RCC 7860 (cell line): ENCODE measurements at regions not wholly inside any gene's neighbourhood (a gene's known extent, or its start where the extent isn't known, plus 50 kb on each side); places are given as distances from the start of the nearest gene placed in this dataset.

Experiments used
- DNase-seq: peaks from one replicate; pipeline ENCODE4 v3.0.0-alpha.2; 2015; ENCODE audit warnings: low spot score
- FAIRE-seq: peaks from 2 replicates; lab custom pipeline; 2012; peaks lifted over from hg19 to GRCh38; lab: Jason Lieb, UNC

DNA sequence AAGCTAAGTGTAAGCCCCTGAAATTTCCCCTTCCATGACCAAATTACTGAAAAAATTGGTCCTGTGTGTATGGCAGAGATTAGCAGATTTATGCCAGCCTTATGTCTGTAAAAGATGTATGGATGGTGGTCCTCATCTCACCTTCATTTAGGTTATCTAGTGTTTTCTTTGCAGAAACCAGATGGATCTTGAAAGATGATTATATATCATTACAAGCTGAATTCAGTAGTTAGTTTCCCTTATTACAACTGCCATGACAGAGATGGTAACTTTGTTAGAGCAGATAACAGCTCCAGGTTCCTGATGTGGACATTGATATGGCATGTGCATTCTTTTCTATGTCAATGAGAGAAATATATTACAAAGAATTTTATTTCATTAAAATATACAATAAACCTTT lies 1403.2 kb upstream of the CDH6 start:
- FAIRE-seq (no peak), DNase-seq (no peak)

DNA sequence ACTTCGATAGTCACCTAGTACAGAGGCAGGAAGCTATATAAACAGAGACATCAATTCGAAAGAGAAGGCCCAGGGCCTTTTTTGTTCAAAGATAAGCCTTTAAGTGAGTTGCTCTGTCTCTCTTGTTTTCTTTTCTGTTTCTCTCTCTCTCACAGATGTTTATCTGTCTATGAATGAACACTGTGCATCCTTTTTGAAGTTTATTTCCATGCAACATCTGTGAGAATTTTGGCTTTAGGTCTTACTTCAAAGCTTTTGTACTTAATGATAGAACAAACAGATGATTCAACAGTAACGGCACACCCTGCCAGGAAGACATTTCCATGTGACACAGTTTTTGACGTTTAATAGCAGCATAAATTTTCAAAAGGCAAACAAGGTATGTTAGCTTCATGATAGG lies 1413.1 kb upstream of the CDH6 start:
- DNase-seq: no peak
- FAIRE-seq: no peak

- no peak for FAIRE-seq
- DNase-seq: no peak
Observed at GRCh38 chr5:29779141-29779540, 1414.3 kb upstream of the CDH6 start.

DNA sequence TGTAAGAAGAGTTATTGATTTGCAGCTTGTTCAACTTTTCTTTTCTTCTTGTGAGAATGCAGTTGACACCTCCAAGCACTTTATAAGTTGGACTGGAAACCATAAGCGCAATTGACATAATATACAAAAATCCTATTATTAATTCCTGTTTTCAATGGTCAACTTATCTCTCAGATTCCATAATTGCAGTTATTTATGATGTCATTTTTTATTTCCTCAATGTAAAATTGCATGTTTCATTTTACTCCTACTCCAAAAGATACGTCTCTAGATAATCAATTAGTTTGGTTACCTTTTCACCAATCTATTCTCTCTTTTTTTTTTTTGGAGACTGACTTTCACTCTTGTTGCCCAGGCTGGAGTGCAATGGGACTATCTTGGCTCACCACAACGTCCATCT lies 1416.1 kb upstream of the CDH6 start:
- DNase-seq (no peak), FAIRE-seq (no peak)

DNA sequence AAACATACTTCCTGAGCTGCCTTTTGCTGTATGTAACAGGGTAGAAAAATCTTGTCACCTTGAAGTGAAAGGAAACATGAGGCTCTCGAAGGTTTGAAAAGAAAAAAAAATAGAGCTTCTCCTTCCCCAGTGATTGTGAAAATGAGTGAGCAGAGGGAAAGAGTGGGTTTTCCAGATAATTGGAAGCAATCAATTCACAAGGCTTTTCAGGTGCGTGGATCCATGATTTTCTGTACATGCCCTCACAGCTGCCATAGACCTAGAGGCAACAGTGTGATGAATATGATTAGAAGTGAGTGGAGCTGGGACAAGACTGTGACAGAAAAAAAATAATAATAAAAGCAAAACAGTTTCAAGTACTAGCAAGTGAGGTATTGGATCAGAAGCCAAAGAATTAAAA lies 1422.5 kb upstream of the CDH6 start:
- DNase-seq (no peak), FAIRE-seq (no peak)

- no peak for FAIRE-seq
- DNase-seq: no peak
Observed at GRCh38 chr5:29769474-29769873, 1424.0 kb upstream of the CDH6 start.

- FAIRE-seq (no peak), DNase-seq (no peak)
Observed at GRCh38 chr5:29758986-29759421, 1434.5 kb upstream of the CDH6 start.

DNA sequence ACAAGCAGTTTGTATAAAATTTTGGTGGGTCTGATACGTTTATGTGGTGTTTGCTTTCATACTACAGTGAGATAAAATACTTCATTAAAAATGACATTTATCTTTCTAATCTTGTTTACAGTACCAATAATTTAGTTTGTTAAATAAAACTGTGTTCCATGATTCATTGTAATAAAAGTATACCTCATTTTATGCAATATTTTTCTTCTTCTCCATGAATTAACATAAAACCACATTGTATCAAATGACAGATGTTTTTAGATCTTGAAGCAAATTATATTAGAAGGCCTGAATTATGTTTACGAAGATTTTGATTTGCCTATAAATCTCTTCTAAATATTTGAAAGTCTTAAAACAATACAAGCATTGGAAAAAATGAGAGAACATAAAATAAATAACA lies 1443.0 kb upstream of the CDH6 start:
- no peak for DNase-seq
- peak; percentile 61 for FAIRE-seq

DNA sequence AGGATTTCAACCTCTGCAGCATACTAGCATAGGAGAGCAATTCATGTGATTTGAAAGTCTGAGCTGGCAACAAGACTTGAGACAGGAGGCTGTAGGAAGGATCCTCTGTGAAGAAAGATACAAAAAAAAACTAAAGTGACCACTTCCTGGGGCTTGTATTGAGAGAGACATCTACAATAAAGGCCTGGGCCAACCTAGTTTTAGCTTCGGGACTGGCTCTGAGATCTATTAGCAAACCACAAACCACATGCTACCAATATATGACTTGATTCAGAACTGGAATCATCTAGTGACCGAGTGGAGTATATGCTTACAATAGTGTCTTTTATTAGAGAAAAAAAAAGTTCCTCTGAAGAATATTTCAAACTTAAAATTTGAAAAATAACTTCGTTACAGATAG lies 1448.9 kb upstream of the CDH6 start:
- no peak for FAIRE-seq
- no peak for DNase-seq

- no peak for DNase-seq
- no peak for FAIRE-seq
Observed at GRCh38 chr5:29720954-29721353, 1472.5 kb upstream of the CDH6 start.

DNA sequence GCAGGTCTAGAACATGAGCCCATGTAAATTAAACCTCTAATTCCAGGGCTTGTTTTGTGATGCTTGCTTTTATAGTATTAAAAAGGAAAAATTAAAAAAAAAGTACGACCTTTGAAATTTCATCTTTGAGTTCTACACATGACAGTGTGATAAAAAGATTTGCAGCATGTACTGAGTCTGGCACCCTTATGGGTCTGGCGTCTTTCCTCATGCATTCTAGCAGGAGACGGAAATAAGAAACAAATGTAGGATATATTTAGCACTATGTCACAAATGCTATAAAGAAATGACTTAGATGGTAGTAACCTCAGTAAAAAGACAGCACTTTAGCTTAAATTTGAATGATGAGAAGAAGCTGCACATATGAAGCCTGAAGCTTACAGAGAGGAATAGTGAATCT lies 1474.3 kb upstream of the CDH6 start:
- FAIRE-seq (no peak), DNase-seq (no peak)

DNA sequence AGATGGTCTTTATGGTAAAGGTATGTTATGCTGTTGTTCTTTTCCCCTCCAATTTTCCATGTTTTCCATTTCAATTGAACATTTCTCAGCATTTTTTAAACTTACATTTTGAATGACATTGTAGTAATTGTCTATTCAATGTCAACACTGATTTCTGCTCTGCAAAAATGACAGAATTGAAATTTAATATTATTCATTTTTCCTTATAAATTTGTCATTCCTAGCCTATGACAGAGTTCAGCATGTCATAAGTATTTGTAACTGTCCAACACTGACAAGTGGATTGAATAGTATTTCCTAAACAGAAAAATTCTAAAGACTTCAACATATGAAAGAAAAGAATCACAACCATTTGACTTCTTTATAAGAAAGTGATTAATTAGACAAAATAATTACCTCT lies 1478.3 kb upstream of the CDH6 start:
- DNase-seq (no peak), FAIRE-seq (peak; percentile 8)

GRCh38 chr5:29702875-29703274 lies 1490.6 kb upstream of the CDH6 start:
- no peak for FAIRE-seq
- DNase-seq: no peak

DNA sequence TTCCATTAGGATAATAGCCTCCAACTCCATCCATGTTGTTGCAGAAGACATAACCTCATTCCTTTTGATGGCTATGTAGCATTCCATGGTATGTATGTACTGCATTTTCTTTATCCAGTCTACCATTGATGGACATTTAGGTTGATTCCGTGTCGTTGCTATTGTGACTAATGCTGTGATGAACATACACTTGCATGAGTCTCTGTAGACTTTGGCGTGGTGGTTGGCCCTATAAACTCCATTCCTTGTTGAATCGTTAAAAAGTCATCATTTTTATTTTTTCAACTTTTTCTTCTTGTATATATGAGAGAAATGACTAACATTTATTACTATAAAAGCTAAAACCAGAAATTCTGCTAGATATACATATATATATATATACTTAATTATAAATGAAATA lies 1491.9 kb upstream of the CDH6 start:
- DNase-seq (no peak), FAIRE-seq (no peak)

GRCh38 chr5:29697785-29698414 lies 1495.6 kb upstream of the CDH6 start:
- no peak for FAIRE-seq
- DNase-seq: peak; percentile 28

GRCh38 chr5:29697278-29697677 lies 1496.2 kb upstream of the CDH6 start:
- DNase-seq (no peak), FAIRE-seq (no peak)

- no peak for DNase-seq
- no peak for FAIRE-seq
Observed at GRCh38 chr5:29672678-29673077, 1520.8 kb upstream of the CDH6 start.

GRCh38 chr5:29662876-29663275 lies 1530.6 kb upstream of the CDH6 start:
- FAIRE-seq: no peak
- no peak for DNase-seq

DNA sequence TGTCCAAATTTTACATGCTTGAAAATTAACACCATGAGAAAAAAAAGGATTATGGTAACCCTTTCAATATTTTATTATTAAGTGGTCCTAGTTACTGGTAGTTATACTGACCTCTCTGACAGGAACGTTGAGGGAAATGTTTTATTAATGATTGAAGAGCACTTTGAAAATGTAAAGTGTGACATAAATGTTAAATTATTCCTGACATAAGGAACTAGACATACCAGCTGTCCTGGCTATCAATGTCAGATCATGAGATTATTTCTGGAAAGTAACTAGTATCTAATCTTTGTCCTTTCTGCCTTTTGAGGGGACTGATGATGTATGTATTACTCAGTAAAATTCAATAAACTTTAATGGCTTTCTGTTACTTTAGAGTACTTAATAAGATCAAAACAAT lies 1538.5 kb upstream of the CDH6 start:
- FAIRE-seq: no peak

DNA sequence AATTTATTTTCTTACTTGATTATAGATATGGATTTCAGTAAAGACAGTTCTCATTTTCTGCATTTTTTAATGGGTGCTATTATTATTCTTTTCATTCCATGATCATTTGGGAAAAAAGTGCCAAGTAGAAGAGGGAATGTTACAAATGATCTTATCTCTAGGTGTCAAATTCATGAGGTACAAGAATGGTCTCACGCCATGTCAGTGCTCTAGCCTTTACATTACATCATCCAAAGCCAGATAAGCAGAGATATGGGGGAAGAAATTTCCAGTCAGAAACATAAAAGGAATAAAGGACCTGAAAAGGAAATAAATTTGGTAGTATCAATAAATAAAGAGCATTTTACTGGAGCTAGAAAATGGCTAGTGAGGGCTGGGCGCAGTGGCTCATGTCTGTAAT lies 1544.2 kb upstream of the CDH6 start:
- FAIRE-seq (no peak), DNase-seq (no peak)

More for the DNA sequence above, 1538.5 kb upstream of the CDH6 start:
- no peak for DNase-seq

DNA sequence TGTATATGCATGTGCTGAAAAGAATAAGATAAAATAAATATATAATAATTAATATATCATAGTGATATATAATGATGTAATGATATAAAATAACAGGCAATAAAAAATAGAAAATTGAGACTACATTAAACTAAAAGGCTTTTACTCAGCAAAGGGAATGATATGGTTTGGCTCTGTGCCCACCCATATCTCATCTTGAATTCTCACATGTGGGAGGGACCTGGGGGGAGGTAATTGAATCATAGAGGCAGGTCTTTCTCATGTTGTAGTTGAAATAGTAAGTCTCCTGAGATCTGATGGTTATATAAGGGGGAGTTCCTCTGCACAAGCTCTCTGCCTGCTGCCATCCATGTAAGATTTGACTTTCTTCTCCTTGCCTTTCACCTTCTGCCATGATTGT lies 1550.9 kb upstream of the CDH6 start:
- FAIRE-seq: no peak

GRCh38 chr5:29614206-29614605 lies 1579.3 kb upstream of the CDH6 start:
- FAIRE-seq: no peak

More for the DNA sequence above, 1550.9 kb upstream of the CDH6 start:
- no peak for DNase-seq

GRCh38 chr5:29588236-29588635 lies 1605.2 kb upstream of the CDH6 start:
- no peak for DNase-seq
- FAIRE-seq: no peak

More at GRCh38 chr5:29614206-29614605, 1579.3 kb upstream of the CDH6 start:
- no peak for DNase-seq
